CD14-positive monocyte (primary cell): ENCODE measurements at regions not wholly inside any gene's neighbourhood (a gene's known extent, or its start where the extent isn't known, plus 50 kb on each side); places are given as distances from the start of the nearest gene placed in this dataset.
A peak's percentile ranks its signal among the peaks of the same experiment; 100 is the strongest.

Source experiments
- DNase-seq, 3 donors: peaks; one replicate each; pipeline ENCODE4 v3.0.0-alpha.2; 2011 to 2022
- H2AFZ ChIP-seq: 2 replicates; pipeline ENCODE4 v1.6.0; 2012; ENCODE audit warnings: mild to moderate bottlenecking, low read depth, low read length, inconsistent platforms; ENCODE audit not compliant: insufficient read depth, poor library complexity, severe bottlenecking
- H3K27ac ChIP-seq, 2 donors: 1 replicate in 1 of 2; 2 replicates in 1 of 2; pipeline ENCODE4 v1.5.1; 2012 to 2013; ENCODE audit warnings: low read length in 2 of 2, control low read depth in 1 of 2, inconsistent platforms in 1 of 2, low read depth in 1 of 2, mild to moderate bottlenecking in 1 of 2
- H3K27me3 ChIP-seq, 2 donors: one replicate each; pipeline versions ENCODE4 v1.6.0 to v1.6.1; 2011 to 2013; ENCODE audit warnings: low read length in 2 of 2; ENCODE audit not compliant: control insufficient read depth in 2 of 2, insufficient read depth in 2 of 2
- H3K36me3 ChIP-seq, 2 donors: replicated peaks in 1 of 2; 1 replicate in 1 of 2; 2 replicates in 1 of 2; pipeline versions ENCODE4 v1.5.1 to v1.6.1; 2012 to 2013; ENCODE audit warnings: low read length in 2 of 2, control low read depth in 1 of 2, inconsistent platforms in 1 of 2, mild to moderate bottlenecking in 1 of 2; ENCODE audit not compliant: insufficient read depth in 2 of 2, control insufficient read depth in 1 of 2
- H3K4me1 ChIP-seq, 2 donors: 1 replicate in 1 of 2; 2 replicates in 1 of 2; pipeline versions ENCODE4 v1.5.1 to v1.6.1; 2012 to 2013; ENCODE audit warnings: low read length in 2 of 2, control low read depth in 1 of 2, inconsistent platforms in 1 of 2, mild to moderate bottlenecking in 1 of 2, moderate library complexity in 1 of 2; ENCODE audit not compliant: insufficient read depth in 2 of 2, control insufficient read depth in 1 of 2
- H3K4me2 ChIP-seq: replicated peaks from 2 replicates; pipeline ENCODE3; 2012; ENCODE audit warnings: low read length, moderate library complexity, mild to moderate bottlenecking; ENCODE audit not compliant: poor library complexity, severe bottlenecking; ENCODE audit errors: extremely low read depth
- H3K4me3 ChIP-seq, 3 experiments: fragments of 200-600 bp in 1 of 3; sonication (generic) in 1 of 3; replicated peaks in 1 of 3; 1 replicate in 2 of 3; 2 replicates in 1 of 3; pipeline ENCODE4 v1.5.1; 2011 to 2013; ENCODE audit warnings: low read length in 3 of 3, mild to moderate bottlenecking in 3 of 3, control low read depth in 2 of 3, low read depth in 2 of 3, inconsistent platforms in 1 of 3, moderate library complexity in 1 of 3
- H3K79me2 ChIP-seq: 2 replicates; pipeline ENCODE4 v1.6.0; 2012; ENCODE audit warnings: mild to moderate bottlenecking, control low read depth, inconsistent platforms, low read length, moderate library complexity; ENCODE audit not compliant: insufficient read depth
- H3K9ac ChIP-seq: 2 replicates; pipeline ENCODE4 v1.6.0; 2017; ENCODE audit warnings: low read length, mild to moderate bottlenecking; ENCODE audit not compliant: insufficient read depth, poor library complexity, severe bottlenecking
- H3K9me3 ChIP-seq, 2 donors: replicated peaks in 1 of 2; 1 replicate in 1 of 2; 2 replicates in 1 of 2; pipeline versions ENCODE4 v1.5.1 to v1.6.1; 2012 to 2013; ENCODE audit warnings: low read length in 2 of 2, control low read depth in 1 of 2; ENCODE audit not compliant: control insufficient read depth in 1 of 2, insufficient read depth in 1 of 2
- H4K20me1 ChIP-seq: 2 replicates; pipeline ENCODE4 v1.6.0; 2012; ENCODE audit warnings: mild to moderate bottlenecking, low read length, control low read depth, moderate library complexity; ENCODE audit not compliant: insufficient read depth
- H3K27ac Mint-ChIP-seq, 7 donors: one replicate each; pipeline ENCODE4 v1.8.0; 2020; ENCODE audit warnings: mild to moderate bottlenecking in 7 of 7, mixed read lengths in 7 of 7, moderate library complexity in 6 of 7, inconsistent platforms in 2 of 7
- H3K27me3 Mint-ChIP-seq, 3 donors: one replicate each; pipeline ENCODE4 v1.8.0; 2021 to 2022; ENCODE audit warnings: low read depth in 3 of 3, mild to moderate bottlenecking in 3 of 3, mixed read lengths in 3 of 3, moderate library complexity in 3 of 3, inconsistent platforms in 1 of 3
- H3K36me3 Mint-ChIP-seq, 2 donors: one replicate each; pipeline ENCODE4 v1.8.0; 2020; ENCODE audit warnings: mixed read lengths in 2 of 2, inconsistent platforms in 1 of 2, mild to moderate bottlenecking in 1 of 2
- H3K4me1 Mint-ChIP-seq: one replicate; pipeline ENCODE4 v1.8.0; 2020; ENCODE audit warnings: mild to moderate bottlenecking, mixed read lengths
- H3K4me3 Mint-ChIP-seq, 2 donors: one replicate each; pipeline ENCODE4 v1.8.0; 2020; ENCODE audit warnings: mild to moderate bottlenecking in 2 of 2, mixed read lengths in 2 of 2, moderate library complexity in 1 of 2
- H3K9me3 Mint-ChIP-seq, 7 donors: one replicate each; pipeline ENCODE4 v1.8.0; 2020 to 2022; ENCODE audit warnings: mixed read lengths in 7 of 7, mild to moderate bottlenecking in 6 of 7, moderate library complexity in 6 of 7, inconsistent platforms in 2 of 7
- WGBS: methylation state at CpG from one replicate; pipeline ENCODE4 v1.1.5; 2013; ENCODE audit warnings: missing lambda C conversion rate; ENCODE audit not compliant: insufficient coverage; 5-methylcytosine and 5-hydroxymethylcytosine counted together
- intact Hi-C, 2 donors: fragments of 100-400 bp; cut with micrococcal nuclease; formaldehyde crosslinking; loops; one replicate each; pipeline versions ENCODE4 v1.15.0 to v1.15.1; 2023
- TF ChIP-seq, protein P1 (sequence below): fragments of 200-600 bp; IDR thresholded peaks from one replicate; pipeline ENCODE4 v1.8.0; 2022; ENCODE audit warnings: antibody characterized with exemption, mild to moderate bottlenecking

DNA sequence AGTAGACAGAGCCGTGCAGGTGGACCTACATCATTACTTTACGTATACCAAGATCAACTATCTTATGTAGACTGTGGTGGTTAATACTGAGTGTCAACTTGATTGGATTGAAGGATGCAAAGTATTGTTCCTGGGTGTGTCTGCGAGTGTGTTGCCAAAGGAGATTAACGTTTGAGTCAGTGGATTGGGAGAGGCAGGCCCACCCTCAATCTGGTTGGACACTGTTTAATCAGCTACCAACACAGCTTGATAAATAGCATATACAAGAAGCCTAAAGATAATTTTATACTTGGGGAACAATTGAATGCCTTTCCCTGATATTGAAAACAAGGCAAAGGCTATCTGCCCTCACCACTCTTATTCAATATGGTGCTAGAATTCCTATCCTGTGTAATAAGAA, 604.2 kb upstream of the ZEB2 start:
- intact Hi-C loops = no loop called here
- Histone ChIP-seq H3K36me3 (no peaks in the 10 kb centered on the region), H3K4me3 (no peak overlapping the region), H3K27ac (no peak overlapping the region), H4K20me1 (no peaks in the 10 kb centered on the region), H3K27me3 (no peaks in the 10 kb centered on the region), H3K4me1 (no peaks in the 10 kb centered on the region), H3K4me2 (no peak overlapping the region), H3K79me2 (no peaks in the 10 kb centered on the region), H3K9me3 (no peaks in the 10 kb centered on the region), H2AFZ (no peak overlapping the region), H3K9ac (no peak overlapping the region)
- H3K4me3 Mint-ChIP-seq = no peak overlapping the region
- H3K36me3 Mint-ChIP-seq = no peaks in the 10 kb centered on the region
- WGBS = no CpG with 5 or more reads among the region's 4 CpGs
- no peak for DNase-seq
- no peaks in the 10 kb centered on the region for H3K4me1 Mint-ChIP-seq
- peaks cover 0 to 1% (median 0%) of the 10 kb centered on the region in 7 donors for H3K9me3 Mint-ChIP-seq
- H3K27me3 Mint-ChIP-seq = no peaks in the 10 kb centered on the region
- peak overlapping the region in 1 of 7 donors; percentile 2 for H3K27ac Mint-ChIP-seq
- TF ChIP-seq, protein P1, sequence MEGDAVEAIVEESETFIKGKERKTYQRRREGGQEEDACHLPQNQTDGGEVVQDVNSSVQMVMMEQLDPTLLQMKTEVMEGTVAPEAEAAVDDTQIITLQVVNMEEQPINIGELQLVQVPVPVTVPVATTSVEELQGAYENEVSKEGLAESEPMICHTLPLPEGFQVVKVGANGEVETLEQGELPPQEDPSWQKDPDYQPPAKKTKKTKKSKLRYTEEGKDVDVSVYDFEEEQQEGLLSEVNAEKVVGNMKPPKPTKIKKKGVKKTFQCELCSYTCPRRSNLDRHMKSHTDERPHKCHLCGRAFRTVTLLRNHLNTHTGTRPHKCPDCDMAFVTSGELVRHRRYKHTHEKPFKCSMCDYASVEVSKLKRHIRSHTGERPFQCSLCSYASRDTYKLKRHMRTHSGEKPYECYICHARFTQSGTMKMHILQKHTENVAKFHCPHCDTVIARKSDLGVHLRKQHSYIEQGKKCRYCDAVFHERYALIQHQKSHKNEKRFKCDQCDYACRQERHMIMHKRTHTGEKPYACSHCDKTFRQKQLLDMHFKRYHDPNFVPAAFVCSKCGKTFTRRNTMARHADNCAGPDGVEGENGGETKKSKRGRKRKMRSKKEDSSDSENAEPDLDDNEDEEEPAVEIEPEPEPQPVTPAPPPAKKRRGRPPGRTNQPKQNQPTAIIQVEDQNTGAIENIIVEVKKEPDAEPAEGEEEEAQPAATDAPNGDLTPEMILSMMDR = no peak

DNA sequence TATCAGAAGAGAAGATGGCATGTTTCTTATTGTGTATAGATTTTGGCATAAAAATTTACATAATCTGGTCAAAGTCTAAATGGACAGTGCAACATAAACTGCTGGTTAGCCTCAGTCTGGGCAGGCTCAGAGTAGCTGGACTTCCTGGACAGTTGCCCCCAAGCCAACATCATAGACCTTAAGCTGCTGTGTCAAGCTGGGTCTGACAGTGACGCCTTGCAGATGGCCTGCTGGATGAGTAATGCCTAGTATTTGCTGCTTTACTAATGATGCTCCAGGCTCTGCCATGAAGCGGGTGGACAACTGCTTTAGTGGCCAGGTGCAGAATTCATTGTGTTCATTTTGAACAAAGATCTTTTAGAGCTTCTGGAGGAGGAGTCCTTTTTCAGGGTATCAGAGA, 603.7 kb upstream of the ZEB2 start:
- no peak overlapping the region for H3K27ac Mint-ChIP-seq
- H3K36me3 ChIP-seq = no peaks in the 10 kb centered on the region
- H3K4me2 ChIP-seq = no peak overlapping the region
- H3K9ac ChIP-seq = no peak overlapping the region
- no peaks in the 10 kb centered on the region for H3K9me3 ChIP-seq
- no peaks in the 10 kb centered on the region for H3K27me3 Mint-ChIP-seq
- TF ChIP-seq, protein P1 = no peak
- H3K27me3 ChIP-seq = no peaks in the 10 kb centered on the region
- no peak overlapping the region for H3K27ac ChIP-seq
- DNase-seq = no peak
- no peaks in the 10 kb centered on the region for H4K20me1 ChIP-seq
- H3K36me3 Mint-ChIP-seq = no peaks in the 10 kb centered on the region
- intact Hi-C loops = no loop called here
- no peaks in the 10 kb centered on the region for H3K4me1 Mint-ChIP-seq
- H3K79me2 ChIP-seq = no peaks in the 10 kb centered on the region
- peaks cover 0 to 4% (median 0%) of the 10 kb centered on the region in 7 donors for H3K9me3 Mint-ChIP-seq
- no peak overlapping the region for H2AFZ ChIP-seq
- 89% methylated on average over 2 of the region's 2 CpGs for WGBS
- no peak overlapping the region for H3K4me3 ChIP-seq
- no peaks in the 10 kb centered on the region for H3K4me1 ChIP-seq
- H3K4me3 Mint-ChIP-seq = no peak overlapping the region
